HG03103 (cell line): ENCODE measurements at regions not wholly inside any gene's neighbourhood (a gene's known extent, or its start where the extent isn't known, plus 50 kb on each side); places are given as distances from the start of the nearest gene placed in this dataset.

Experiments
- ATAC-seq: cut with Tn5 transposase; IDR thresholded peaks from one replicate; pipeline ENCODE4 v1.9.1; 2021; ENCODE audit warnings: low read depth; ENCODE audit not compliant: unreplicated experiment

DNA sequence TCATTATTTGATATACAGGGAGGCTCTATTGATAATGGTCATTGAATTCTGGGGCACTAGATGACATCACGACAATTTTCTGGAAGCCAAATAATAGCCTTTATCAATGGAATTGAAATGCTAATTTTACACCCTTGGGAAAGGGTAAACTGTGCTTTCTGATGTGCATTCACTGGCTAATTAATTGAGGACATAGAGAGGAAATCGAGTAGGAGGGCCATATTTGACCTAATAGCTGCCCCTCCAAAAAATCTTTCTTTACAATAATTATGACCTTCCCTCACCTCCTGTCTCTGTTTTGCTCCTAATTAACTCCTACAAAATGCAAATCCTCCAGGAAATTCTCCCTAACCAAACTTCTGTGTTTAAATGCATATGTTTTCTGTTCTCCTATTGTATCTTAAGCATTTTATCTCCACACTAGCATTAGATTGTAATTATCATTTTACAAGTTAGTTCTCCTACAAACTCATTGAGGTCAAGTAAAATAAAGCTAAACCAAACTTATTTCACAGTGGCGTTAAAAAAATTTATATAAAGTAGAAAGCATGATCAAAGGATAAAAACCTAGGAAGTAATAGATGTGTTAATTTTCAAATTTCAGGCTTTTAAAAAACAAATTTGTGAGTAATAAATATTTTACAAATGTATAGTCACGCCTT lies 1414.0 kb upstream of the AGA start:
- ATAC-seq, result no peak

DNA sequence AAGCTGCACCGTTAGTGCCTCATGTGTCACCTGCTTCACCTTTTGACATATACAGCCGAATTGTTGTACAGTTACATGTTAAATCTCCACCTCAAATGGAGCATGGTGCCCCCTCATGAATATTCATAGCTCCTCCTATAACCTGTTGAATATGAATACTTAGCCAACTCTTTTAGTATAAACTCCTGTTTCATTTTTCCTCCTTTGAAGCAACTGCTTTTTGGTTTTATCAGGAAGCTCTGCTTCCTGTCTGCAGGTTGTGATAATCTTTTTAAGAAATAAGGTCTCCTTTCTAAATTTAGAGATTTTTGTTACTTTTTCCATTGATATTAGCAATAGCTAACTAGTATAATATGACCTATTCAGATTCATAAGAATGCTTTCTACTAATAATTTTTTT lies 1429.2 kb upstream of the AGA start:
- no peak for ATAC-seq

DNA sequence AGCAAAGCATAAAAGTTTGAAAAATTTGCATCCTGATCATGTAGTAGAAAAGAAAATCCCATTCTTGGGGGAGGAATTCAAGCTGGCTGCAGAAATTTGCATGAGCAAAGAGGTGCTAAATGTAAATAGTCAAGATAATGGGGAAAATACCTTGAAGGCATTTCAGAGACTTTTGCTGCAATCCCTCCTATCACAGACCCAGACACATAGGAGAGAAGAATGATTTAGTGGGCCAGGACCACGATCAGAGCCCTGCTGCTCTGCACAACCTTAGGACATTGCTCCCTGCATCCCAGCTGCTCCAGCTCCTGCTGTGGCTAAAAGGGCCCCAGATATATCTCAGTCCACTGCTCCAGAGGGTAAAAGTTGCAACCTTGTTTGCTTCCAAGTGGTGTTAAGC lies 1439.7 kb upstream of the AGA start:
- ATAC-seq, result no peak

DNA sequence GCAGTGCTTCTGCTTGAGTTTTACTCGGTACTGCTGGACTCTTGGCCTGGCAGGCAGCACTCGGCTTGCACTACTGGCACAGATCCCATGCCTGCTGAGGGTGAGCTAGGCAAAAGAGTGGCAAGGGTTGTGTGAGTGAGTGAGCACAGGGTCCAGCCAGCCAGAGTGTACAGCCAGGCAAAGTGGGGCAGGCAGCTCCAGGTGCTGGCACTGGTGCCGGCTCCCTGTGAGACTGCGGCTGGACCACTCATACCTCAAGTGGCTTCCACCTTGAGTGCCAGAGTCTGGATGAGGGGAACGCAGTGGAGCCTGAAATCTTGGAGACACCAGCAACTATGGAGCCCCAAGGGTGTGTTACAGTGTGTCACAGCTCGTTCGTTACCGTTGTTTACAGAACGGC lies 1451.9 kb upstream of the AGA start:
- no peak for ATAC-seq

DNA sequence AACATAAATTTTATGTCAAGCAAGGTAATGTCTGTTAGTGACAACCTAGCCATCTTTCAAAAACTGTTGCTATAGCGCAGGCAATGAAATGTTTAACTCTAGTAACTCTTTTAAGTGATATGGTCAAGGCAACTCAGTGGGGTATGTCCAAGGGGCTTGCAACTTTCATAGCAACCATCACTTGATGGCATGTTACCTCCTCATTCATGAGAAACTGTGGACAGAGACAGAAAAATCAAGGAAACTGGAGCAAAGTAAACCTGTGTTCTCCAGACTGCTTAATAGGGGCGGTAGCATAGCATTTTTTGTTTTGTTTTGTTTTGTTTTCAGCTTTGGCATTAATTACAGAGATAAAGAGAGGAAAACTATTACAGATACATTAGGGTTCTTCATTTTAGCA lies 1456.8 kb upstream of the AGA start:
- no peak for ATAC-seq

DNA sequence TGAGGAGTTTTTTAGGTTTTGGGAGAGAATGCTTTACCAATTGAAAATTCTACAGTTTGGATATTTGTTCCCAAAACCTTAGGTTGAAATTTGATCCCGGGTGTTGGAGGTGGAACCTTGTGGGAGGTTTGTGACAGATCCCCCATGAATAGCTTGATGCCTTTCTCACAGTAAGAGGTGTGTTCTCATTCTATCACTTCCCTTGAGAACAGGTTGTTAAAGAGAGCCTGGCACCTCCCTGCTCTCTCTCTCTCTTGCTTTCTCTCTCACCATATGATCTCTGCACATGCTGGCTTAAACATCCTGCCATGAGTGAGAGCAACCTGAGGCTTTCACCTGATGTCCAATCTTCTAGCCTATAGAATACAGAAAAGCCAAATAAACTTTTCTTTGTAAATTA lies 1475.5 kb upstream of the AGA start:
- no peak for ATAC-seq

DNA sequence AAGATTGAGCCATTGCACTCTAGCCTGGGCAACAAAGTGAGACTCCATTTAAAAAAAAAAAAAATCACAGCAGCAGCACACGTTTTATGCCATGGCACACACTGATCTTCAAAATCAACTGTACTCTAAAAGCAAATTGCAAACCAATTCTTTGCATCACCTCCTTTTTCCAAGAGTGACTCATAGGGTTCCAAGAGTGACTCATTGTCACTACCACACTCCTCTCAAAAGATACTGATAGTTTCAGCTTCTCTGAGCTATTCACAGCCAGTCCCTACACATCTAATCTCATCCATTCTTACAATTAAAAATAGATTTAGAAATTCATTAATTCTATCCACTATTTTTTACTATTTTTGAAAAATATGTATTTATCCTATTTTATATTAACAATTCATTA lies 1494.9 kb upstream of the AGA start:
- ATAC-seq, result no peak

DNA sequence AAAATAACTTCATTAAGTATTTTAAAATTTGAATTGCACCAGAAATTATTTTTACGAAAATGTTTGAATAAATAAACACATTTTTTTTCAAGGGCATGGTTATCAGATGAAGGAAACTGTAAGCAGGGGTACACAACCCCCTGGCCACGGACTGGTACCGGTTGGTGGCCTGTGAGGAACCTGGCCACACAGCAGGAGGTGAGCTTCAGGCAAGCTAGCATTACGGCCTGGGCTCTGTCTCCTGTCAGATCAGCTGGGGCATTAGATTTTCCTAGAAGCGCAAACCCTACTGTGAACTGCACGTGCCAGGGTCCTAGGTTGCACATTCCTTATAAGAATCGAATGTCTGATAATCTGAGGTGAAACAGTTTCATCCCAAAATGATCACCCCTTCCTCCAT lies 1499.7 kb upstream of the AGA start:
- ATAC-seq, result no peak

DNA sequence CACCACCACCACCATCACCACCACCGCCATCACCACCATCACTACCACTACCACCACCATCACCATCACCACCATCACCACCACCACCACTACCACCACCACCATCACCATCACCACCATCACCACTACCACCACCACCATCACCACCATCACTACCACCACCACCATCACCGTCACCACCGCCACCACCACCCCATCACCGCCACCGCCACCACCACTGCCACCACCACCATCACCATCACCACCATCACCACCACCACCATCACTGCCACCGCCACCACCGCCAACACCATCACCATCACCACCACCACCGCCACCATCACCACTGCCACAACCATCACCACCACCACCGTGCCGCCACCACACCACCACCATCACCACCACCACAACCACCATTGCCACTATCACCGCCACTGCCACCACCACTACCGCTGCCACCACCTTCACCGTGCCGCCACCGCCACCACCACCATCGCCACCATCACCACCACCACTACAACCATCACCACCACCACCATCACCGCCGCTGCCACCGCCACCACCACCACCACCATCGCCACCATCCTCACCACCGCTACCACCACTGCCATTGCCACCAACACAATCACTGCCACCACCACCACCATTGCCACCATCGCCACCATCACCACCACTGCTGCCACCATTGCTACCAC lies 1511.3 kb upstream of the AGA start:
- ATAC-seq, result no peak

DNA sequence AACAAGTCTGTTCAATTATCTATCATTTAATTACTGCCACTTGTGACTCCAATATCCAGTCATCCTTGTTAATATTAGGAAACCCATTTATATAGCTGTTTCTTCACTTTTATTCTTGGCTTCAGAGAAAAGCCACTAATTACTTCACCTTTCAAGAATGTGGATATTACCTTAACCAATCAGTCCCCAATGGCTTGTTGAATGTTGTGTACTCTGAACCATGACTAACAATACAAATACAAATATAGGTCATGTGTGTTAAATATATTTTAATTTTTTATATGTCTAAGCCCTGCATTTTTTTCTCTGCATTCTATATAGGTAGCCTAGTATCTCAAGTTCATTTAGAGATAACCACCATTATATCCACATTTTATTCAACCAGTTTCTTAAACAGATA lies 1513.4 kb upstream of the AGA start:
- no peak for ATAC-seq

DNA sequence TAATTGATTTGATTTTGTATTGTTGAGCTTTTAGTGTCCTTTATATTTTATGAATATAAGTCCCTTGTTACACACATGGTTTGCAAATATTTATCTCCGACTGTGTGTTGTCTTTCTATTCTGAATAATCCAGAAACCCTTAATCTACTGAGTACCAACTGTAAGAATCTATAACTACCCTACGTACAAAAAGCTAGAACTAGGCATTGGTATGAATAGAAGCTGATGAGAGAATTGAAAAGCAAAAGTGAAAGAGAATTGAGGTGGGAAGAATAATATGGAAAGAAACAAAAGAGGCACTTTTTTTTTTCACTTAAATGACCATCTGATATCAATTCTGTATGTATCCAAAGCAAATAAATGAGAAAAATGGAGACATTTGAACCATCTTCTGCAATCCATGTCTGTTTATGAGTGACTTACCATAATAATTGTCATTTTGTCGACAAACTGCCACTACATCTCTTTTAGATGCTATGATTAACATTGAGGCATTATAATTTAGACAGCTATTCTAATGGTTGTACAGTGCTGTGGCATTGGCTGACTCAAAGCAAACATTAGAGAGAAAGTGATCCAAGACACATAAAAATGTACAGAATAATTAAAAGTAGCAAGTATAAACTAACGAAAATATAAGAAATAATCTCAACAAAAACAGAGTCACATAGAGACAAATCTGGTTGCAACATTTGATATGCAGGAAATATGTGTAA lies 1516.6 kb upstream of the AGA start:
- ATAC-seq, result no peak

DNA sequence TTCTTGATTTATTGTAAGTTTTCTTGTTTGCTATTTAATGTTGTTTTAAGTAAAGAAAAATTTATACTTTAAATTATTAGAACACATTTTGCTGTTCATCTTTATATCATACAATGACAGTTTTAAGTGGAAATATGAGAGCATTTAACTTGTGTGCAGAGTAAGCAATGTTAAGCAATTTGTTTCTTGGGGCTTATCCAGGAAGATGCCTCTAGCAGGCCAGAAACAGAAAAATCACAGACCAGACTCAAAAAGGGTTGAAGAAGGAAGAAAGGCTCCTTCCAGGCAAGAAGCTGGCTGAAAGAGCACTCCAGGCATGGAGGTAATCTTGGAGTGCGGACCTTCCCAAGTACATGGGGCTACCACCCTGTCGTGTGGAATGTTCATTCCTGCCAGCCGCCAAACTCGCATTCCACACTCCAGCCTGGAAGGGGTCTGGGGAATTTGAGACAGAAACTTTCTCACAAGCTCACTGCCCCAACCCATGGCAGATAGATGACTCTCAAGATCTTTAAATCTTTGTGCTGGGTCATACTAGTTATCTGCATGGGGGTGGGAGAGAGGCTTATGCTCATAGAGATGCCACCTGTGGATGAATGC lies 1521.3 kb upstream of the AGA start:
- no peak for ATAC-seq

DNA sequence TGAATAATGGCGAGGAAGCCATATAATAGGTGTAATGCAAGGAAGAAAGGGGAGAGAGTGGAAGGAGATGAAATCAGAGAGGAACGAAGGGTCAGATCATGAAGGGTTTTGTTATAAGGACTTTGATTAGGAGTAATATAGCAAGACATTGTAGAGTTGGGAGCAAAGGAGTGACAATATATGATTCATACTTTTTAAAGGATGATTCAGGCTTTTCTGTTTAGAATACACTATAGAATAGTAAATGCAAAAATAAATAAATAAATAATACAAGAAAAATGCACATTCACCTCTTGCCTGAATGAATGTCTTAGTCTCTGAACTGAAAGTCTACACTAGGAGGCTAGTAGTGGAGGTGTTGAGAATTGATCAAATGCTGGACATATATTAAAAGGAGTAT lies 1524.4 kb upstream of the AGA start:
- ATAC-seq, result no peak

DNA sequence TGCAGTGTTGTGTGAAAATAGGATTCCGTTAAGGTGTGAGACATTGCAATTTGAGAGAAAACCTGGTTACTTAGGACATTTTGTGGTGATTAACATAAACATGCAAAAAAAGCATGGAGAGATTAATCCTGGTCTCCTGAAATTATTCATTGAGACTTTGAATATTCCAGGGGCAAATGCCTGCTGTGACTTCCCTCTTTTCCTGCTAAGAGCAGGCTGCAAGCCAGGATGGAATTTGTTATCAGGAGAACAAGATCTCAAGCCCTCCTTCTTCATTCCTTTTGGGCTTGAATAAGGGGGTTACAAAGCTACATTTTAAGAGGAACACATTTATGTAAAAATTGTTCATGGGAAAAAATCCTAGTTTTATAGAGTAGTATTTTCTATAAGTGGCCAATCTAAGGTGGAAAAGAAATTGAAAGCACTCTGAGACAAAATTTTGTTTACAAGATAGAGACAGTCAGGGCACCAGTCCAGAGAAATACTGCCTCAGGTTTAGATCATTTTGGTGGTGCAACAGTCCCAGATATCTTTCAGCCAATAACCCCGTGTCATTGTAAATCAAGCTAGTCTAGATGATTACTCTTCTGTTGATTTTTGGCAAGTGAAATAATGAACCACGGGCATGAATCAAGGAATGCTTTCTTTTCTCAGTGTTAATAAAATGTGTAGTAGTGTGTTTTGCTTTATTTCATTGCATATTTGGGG lies 1528.3 kb upstream of the AGA start:
- ATAC-seq, result no peak

DNA sequence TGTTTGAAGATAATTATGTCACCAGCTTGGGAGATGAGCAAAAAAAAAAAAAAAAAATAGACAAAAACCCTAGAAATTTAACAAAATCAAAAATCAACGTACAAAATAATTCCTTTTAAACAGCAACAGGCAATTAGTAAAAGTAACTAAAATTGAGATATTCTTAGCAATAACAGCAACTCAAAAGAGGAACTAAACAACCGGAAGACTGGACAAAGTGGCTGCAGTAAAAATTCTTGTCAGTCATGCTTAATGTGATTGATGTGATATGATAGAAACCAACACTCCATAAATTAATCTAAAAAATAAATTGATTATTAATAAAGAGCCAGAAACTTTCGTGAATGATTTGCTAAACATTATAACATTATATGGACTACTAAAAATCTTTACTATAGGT lies 1534.6 kb upstream of the AGA start:
- no peak for ATAC-seq

DNA sequence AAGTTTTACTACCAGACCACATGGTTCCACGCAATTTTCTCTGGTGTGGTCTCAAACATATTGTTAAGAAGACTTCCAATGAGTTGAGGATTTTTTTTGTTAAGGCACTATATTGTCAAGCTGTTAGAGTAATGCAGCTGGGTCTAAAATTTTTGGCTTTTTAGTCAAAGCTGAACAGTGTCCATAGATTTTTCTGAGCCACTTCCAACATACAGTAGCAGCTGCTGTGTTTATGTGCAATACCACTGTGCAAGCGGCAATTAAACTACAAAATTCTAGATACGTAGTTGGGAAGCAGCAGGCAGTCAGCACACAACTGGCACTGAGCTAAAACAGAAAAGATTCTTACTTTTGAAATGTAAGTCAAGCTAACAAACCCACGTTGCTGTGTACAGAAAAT lies 1551.1 kb upstream of the AGA start:
- no peak for ATAC-seq

DNA sequence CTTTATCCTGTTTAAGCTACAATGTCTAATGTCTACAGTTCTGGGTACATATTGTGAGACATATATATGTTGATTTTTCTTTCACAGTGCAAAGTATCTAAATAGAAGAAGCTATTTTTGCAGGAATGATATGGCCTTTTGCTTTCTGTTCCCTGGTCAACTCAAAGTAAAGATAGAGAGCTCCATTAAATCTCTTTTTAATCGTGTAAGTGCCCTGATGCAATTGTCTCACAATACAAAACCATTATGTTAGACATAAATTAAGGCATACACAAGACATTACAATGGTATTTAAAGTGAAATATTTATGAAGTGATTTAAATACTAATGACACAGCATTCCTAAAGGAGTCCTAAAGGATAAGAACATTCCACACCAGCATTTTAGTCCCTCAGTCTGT lies 1559.7 kb upstream of the AGA start:
- no peak for ATAC-seq

DNA sequence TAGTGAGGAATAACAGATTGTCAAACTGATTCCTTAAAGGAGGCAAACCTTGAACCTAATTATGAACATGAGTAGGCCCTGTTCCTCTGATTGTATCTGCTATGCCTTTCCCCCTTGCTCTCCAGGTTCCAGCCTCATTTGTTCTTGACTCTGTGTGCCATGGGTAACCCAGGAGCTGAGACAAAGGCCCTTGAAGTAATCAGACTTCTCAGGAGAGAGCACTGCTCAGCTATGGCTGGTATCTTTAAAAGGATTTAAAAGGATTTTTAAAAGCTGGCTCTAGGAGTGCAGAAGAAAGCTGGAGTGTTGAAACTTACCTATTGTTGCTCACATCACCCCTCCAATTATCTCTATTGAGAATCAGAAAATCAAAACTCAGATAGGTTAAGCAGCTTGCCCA lies 1565.5 kb upstream of the AGA start:
- ATAC-seq, result no peak

DNA sequence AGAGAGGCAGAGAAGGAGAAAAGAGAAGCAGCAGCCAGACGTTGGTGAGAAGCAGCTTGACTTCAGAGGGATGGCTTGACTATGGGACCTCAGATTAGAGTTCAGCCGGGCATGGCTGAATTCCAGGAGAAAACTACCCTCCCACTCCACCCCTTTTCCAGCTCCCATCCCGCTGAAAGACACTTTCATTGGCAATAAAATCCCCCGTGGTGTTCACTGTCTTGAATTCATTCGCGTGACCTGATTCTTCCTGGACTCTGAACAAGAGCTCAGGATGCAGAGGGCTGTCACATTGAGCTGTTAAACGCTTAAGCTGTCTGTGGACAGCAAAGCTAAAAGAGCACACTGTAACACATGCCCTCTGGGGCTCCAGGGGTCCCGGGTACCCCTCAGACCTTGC lies 1575.3 kb upstream of the AGA start:
- ATAC-seq, result no peak

DNA sequence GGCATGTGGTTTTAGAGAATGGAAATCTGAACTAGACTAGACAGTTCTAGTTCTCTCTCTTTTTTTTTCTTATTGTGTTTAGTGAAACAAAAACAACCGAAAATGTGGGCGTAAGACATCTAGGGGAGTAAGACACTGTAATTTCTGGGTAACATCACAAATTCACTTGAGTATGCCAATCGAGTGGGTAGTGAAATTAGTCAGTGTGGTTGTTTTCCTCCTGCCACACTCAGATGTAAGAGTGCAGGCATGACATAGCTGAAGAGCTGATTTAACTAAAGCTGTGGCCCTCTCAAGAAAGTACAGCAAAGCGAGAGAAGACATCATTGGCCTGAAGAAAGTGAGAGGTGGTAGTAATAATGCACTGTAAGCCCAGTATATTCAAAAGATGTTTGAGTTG lies 1585.3 kb upstream of the AGA start:
- no peak for ATAC-seq

DNA sequence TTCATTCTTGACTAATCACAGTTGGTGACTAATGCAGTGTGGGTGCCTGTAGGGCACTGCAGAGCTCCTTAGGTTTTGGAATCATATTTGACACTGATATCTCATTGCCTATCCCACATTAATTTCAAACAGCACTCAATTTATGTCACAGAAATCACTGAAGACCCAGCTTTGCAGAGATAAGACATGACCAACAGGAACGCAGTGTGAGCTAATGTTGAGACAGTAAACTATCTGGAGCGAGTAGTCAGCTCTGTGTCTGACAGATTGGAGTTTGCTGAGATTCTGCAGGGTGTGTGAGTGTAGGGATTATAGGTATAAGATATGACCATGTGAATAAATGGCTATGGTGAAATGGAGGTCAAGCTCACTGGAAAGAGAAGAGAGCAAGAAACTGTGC lies 1586.1 kb upstream of the AGA start:
- ATAC-seq, result no peak
